ENCODE measurements at regions not wholly inside any gene's neighbourhood (a gene's known extent, or its start where the extent isn't known, plus 50 kb on each side); places are given as distances from the start of the nearest gene placed in this dataset.

DNA sequence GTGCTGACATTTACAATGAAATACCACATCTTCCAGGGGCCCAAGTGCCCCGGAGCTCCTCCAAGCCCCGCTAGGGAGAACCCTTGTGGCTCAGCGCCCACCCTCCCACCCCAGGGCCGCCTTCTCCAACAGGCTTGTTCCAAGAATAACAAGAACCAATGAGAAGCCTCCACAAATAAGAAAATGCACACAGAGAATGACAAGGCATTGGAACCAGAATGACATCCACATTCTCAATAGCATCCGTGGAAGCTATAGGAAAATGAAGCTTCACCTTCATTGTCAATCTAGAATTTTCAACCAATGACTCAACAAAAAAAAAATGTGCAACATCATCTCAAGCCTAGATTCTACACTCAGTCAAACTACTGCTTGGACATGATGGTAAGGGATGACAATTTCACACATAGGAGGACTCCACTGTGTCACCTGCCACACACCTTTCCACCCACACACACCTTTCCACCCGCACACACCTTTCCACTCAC lies 50.4 kb upstream of the PPP2R2D start:
- TF ChIP-seq, protein P1, sequence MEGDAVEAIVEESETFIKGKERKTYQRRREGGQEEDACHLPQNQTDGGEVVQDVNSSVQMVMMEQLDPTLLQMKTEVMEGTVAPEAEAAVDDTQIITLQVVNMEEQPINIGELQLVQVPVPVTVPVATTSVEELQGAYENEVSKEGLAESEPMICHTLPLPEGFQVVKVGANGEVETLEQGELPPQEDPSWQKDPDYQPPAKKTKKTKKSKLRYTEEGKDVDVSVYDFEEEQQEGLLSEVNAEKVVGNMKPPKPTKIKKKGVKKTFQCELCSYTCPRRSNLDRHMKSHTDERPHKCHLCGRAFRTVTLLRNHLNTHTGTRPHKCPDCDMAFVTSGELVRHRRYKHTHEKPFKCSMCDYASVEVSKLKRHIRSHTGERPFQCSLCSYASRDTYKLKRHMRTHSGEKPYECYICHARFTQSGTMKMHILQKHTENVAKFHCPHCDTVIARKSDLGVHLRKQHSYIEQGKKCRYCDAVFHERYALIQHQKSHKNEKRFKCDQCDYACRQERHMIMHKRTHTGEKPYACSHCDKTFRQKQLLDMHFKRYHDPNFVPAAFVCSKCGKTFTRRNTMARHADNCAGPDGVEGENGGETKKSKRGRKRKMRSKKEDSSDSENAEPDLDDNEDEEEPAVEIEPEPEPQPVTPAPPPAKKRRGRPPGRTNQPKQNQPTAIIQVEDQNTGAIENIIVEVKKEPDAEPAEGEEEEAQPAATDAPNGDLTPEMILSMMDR (IDR thresholded peaks at IDR 0.05; ENCODE audit: low read depth, low read length, poor library complexity, severe bottlenecking): no peak
- TF ChIP-seq EZH2phosphoT487 (IDR thresholded peaks at IDR 0.05; ENCODE audit: borderline replicate concordance, low read length): no peak

Measured in DOHH2 (cell line).